ENCODE measurements at regions not wholly inside any gene's neighbourhood (a gene's known extent, or its start where the extent isn't known, plus 50 kb on each side); places are given as distances from the start of the nearest gene placed in this dataset.

- Histone ChIP-seq H4K20me1 (ENCODE audit: insufficient read depth, low read length) (no peaks in the 10 kb centered on the region), H3K9me3 (ENCODE audit: low read length) (no peaks in the 10 kb centered on the region), H3K4me1 (ENCODE audit: insufficient read depth, low read length, poor library complexity, severe bottlenecking) (no peaks in the 10 kb centered on the region), H3K4me2 (ENCODE audit: low read length) (no peak overlapping the region), H3K79me2 (ENCODE audit: insufficient read depth, low read depth, low read length) (no peaks in the 10 kb centered on the region), H3K36me3 (ENCODE audit: insufficient read depth, low read length) (no peaks in the 10 kb centered on the region), H3K4me3 (ENCODE audit: low read depth, low read length, poor library complexity, severe bottlenecking) (no peak overlapping the region), H3K27ac (ENCODE audit: low read depth, low read length, poor library complexity, severe bottlenecking) (no peak overlapping the region), H2AFZ (ENCODE audit: low read length) (no peak overlapping the region), H3K9me2 (ENCODE audit: insufficient read depth, low read length) (no peaks in the 10 kb centered on the region)
- no TSS peak for BruUV-seq (replicated peaks)
- DNase-seq (ENCODE audit: low spot score) = no peak
- TF ChIP-seq EZH2phosphoT487 (IDR thresholded peaks at IDR 0.05; ENCODE audit: borderline replicate concordance, low read depth, low read length) (no peak), CTCF (conservative IDR thresholded peaks at IDR 0.05; ENCODE audit: low read length) (no peak)
- ChIA-PET CTCF (ENCODE audit: unreplicated experiment) (no interaction called here), POLR2A (interaction anchor here (0.6 to 1.1 kb wide), 3 partner anchors 10 to 586 kb away, joined by 3 to 6 read pairs (median 5); no protein-coding TSS in a partner anchor)
- intact Hi-C loops (cut with micrococcal nuclease; ENCODE audit: unreplicated experiment) = no loop called here
Measured at GRCh38 chr4:38581426-38582106, 82.4 kb upstream of the KLF3 start.

- no TSS peak for BruUV-seq (replicated peaks)
Measured at GRCh38 chr4:38582445-38582844, 81.6 kb upstream of the KLF3 start.

More at GRCh38 chr4:38582445-38582844, 81.6 kb upstream of the KLF3 start:
- TF ChIP-seq CTCF (conservative IDR thresholded peaks at IDR 0.05; ENCODE audit: low read length) (no peak), EZH2phosphoT487 (IDR thresholded peaks at IDR 0.05; ENCODE audit: borderline replicate concordance, low read depth, low read length) (no peak)
- Histone ChIP-seq H3K36me3 (ENCODE audit: insufficient read depth, low read length) (no peaks in the 10 kb centered on the region), H3K4me1 (ENCODE audit: insufficient read depth, low read length, poor library complexity, severe bottlenecking) (no peaks in the 10 kb centered on the region), H3K9me2 (ENCODE audit: insufficient read depth, low read length) (no peaks in the 10 kb centered on the region), H3K79me2 (ENCODE audit: insufficient read depth, low read depth, low read length) (no peaks in the 10 kb centered on the region), H2AFZ (ENCODE audit: low read length) (no peak overlapping the region), H3K4me3 (ENCODE audit: low read depth, low read length, poor library complexity, severe bottlenecking) (no peak overlapping the region), H3K27ac (ENCODE audit: low read depth, low read length, poor library complexity, severe bottlenecking) (no peak overlapping the region), H4K20me1 (ENCODE audit: insufficient read depth, low read length) (no peaks in the 10 kb centered on the region), H3K4me2 (ENCODE audit: low read length) (no peak overlapping the region), H3K9me3 (ENCODE audit: low read length) (no peaks in the 10 kb centered on the region)
- intact Hi-C loops (cut with micrococcal nuclease; ENCODE audit: unreplicated experiment) = no loop called here
- DNase-seq (ENCODE audit: low spot score) = no peak
- POLR2A ChIA-PET = interaction anchor here (0.6 to 1.1 kb wide), 4 partner anchors 9 to 585 kb away, joined by 3 to 6 read pairs (median 4); no protein-coding TSS in a partner anchor
- CTCF ChIA-PET (ENCODE audit: unreplicated experiment) = no interaction called here

Data from OCI-LY7 (cell line).